GM12878 (cell line): ENCODE measurements at regions not wholly inside any gene's neighbourhood (a gene's known extent, or its start where the extent isn't known, plus 50 kb on each side); places are given as distances from the start of the nearest gene placed in this dataset.

Experiments used
- BHLHE40 ChIP-seq, 2 experiments: fragments of 450-650 bp in 1 of 2; IDR thresholded peaks; 2 replicates each; pipeline ENCODE4 v1.6.1; 2011 to 2017; ENCODE audit warnings: low read depth in 2 of 2, borderline replicate concordance in 1 of 2, improper control_type of control experiment in 1 of 2, low read length in 1 of 2, mild to moderate bottlenecking in 1 of 2
- CHD4 ChIP-seq: fragments of 200-600 bp; sonication (generic); IDR thresholded peaks from 2 replicates; pipeline ENCODE4 v1.6.1; 2016; ENCODE audit warnings: mild to moderate bottlenecking
- CREB1 ChIP-seq: IDR thresholded peaks from 2 replicates; pipeline ENCODE4 v1.6.1; 2012; ENCODE audit warnings: low read depth, mild to moderate bottlenecking, inconsistent platforms
- CTCF ChIP-seq, 3 experiments: IDR thresholded peaks in 2 of 3; conservative IDR thresholded peaks in 1 of 3; 2 replicates each; pipeline ENCODE4 v1.5.1; 2011; ENCODE audit warnings: low read depth in 3 of 3, low read length in 3 of 3, mild to moderate bottlenecking in 3 of 3, control low read depth in 2 of 3, moderate library complexity in 2 of 3, inconsistent platforms in 1 of 3, mixed read lengths in 1 of 3; ENCODE audit not compliant: control insufficient read depth in 2 of 3, insufficient read depth in 1 of 3; ENCODE audit errors: extremely low read depth in 1 of 3
- DPF2 ChIP-seq: fragments of 450-650 bp; IDR thresholded peaks from 2 replicates; pipeline ENCODE4 v1.6.1; 2017; ENCODE audit warnings: mild to moderate bottlenecking
- EZH2 ChIP-seq: IDR thresholded peaks from 2 replicates; pipeline ENCODE4 v1.6.1; 2012; ENCODE audit warnings: low read depth, mild to moderate bottlenecking, control low read depth, inconsistent platforms, low read length, borderline replicate concordance; ENCODE audit not compliant: control insufficient read depth
- JUNB ChIP-seq: IDR thresholded peaks from 2 replicates; pipeline ENCODE4 v1.6.1; 2016; ENCODE audit warnings: antibody characterized with exemption, mild to moderate bottlenecking
- JUND ChIP-seq: IDR thresholded peaks from 2 replicates; pipeline ENCODE4 v1.6.1; 2012; ENCODE audit warnings: low read depth, mild to moderate bottlenecking, low read length, improper control_type of control experiment, moderate library complexity
- NFYB ChIP-seq: IDR thresholded peaks from 2 replicates; pipeline ENCODE4 v1.6.1; 2011; ENCODE audit warnings: low read depth, mild to moderate bottlenecking, low read length, improper control_type of control experiment, moderate library complexity; ENCODE audit not compliant: insufficient read depth
- SP1 ChIP-seq: IDR thresholded peaks from one replicate; pipeline ENCODE4 v1.6.1; 2011; ENCODE audit warnings: low read depth, low read length
- SREBF2 ChIP-seq: IDR thresholded peaks from 2 replicates; pipeline ENCODE4 v1.6.1; 2012; ENCODE audit warnings: mild to moderate bottlenecking, low read length
- TAF1 ChIP-seq: IDR thresholded peaks from 2 replicates; pipeline ENCODE4 v1.6.1; 2011; ENCODE audit warnings: mild to moderate bottlenecking, low read depth, low read length, borderline replicate concordance

GRCh38 chr6:147789430-147789947, 281.0 kb downstream of the SAMD5 start:
- TF ChIP-seq EZH2 (no peak), JUNB (no peak), SP1 (no peak), JUND (no peak), CTCF (IDR thresholded peaks at IDR 0.05 in 2 of 3, conservative IDR thresholded peaks at IDR 0.05 in 1 of 3; ENCODE audit: control insufficient read depth in 2 of 3, extremely low read depth in 1 of 3, insufficient read depth in 1 of 3, low read depth in 3 of 3, low read length in 3 of 3) (no peak), CREB1 (no peak), NFYB (no peak), SREBF2 (no peak), BHLHE40 (IDR thresholded peaks at IDR 0.05; ENCODE audit: borderline replicate concordance in 1 of 2, low read depth in 2 of 2, low read length in 1 of 2) (no peak), CHD4 (no peak), TAF1 (no peak), DPF2 (no peak)
